H1 (cell line): ENCODE measurements at regions not wholly inside any gene's neighbourhood (a gene's known extent, or its start where the extent isn't known, plus 50 kb on each side); places are given as distances from the start of the nearest gene placed in this dataset.

Source experiments
- BCL11A ChIP-seq, 2 experiments: IDR thresholded peaks; one replicate each; pipeline ENCODE4 v1.6.1; 2011; ENCODE audit warnings: low read depth in 2 of 2, low read length in 2 of 2, mild to moderate bottlenecking in 2 of 2
- CHD2 ChIP-seq: IDR thresholded peaks from 2 replicates; pipeline ENCODE4 v1.6.1; 2012; ENCODE audit warnings: low read length, improper control_type of control experiment
- GTF2F1 ChIP-seq: IDR thresholded peaks from 2 replicates; pipeline ENCODE4 v1.6.1; 2012; ENCODE audit warnings: low read depth, low read length, improper control_type of control experiment, borderline replicate concordance
- TBP ChIP-seq: IDR thresholded peaks from 2 replicates; pipeline ENCODE4 v1.6.1; 2011; ENCODE audit warnings: low read depth, low read length, improper control_type of control experiment

GRCh38 chr4:19193274-19193981, 1058.3 kb upstream of the SLIT2 start (continued):
- TF ChIP-seq BCL11A (IDR thresholded peaks at IDR 0.05; ENCODE audit: low read depth in 2 of 2, low read length in 2 of 2) (no peak), TBP (no peak), CHD2 (no peak), GTF2F1 (no peak)
- TF ChIP-seq, all 59 proteins: peak for 0
